Right lobe of liver (tissue), 6 donors: ENCODE measurements at regions not wholly inside any gene's neighbourhood (a gene's known extent, or its start where the extent isn't known, plus 50 kb on each side); places are given as distances from the start of the nearest gene placed in this dataset.

Experiments
- ATAC-seq, 4 donors: fragments of 200-7000 bp; cut with Tn5 transposase; one replicate each; pipeline ENCODE4 v1.9.1; 2020; ENCODE audit warnings: mild to moderate bottlenecking in 4 of 4, moderate library complexity in 4 of 4
- DNase-seq, 3 donors: peaks; one replicate each; pipeline ENCODE4 v3.0.0-alpha.2; 2020
- H3K27ac ChIP-seq, 3 donors: fragments of 200-600 bp; one replicate each; pipeline ENCODE4 v1.8.0; 2022
- H3K27me3 ChIP-seq, 2 donors: fragments of 200-600 bp; one replicate each; pipeline ENCODE4 v1.8.0; 2022
- H3K36me3 ChIP-seq, 4 donors: fragments of 200-600 bp; sonication (generic) in 1 of 4; one replicate each; pipeline versions ENCODE4 v1.5.1 to v1.8.0; 2017 to 2022; ENCODE audit warnings: control low read depth in 1 of 4
- H3K4me1 ChIP-seq, 4 donors: fragments of 200-600 bp; sonication (generic) in 1 of 4; one replicate each; pipeline versions ENCODE4 v1.5.1 to v1.8.0; 2017 to 2022; ENCODE audit warnings: control low read depth in 1 of 4
- H3K4me3 ChIP-seq, 3 donors: fragments of 200-600 bp; one replicate each; pipeline ENCODE4 v1.8.0; 2022
- H3K9me3 ChIP-seq, 4 donors: fragments of 200-600 bp; sonication (generic) in 1 of 4; one replicate each; pipeline versions ENCODE4 v1.5.1 to v1.8.0; 2017 to 2022; ENCODE audit warnings: control low read depth in 1 of 4
- POLR2A ChIP-seq: fragments of 450-650 bp; IDR thresholded peaks from one replicate; pipeline ENCODE4 v1.6.1; 2017; ENCODE audit warnings: antibody characterized with exemption, mild to moderate bottlenecking
- WGBS: methylation state at CpG from one replicate; pipeline ENCODE4 v1.1.6; 2018; ENCODE audit warnings: low coverage, low lambda C conversion rate; ENCODE audit not compliant: insufficient coverage; ENCODE audit errors: missing lambda C conversion rate; 5-methylcytosine and 5-hydroxymethylcytosine counted together
- intact Hi-C, 2 donors: fragments of 100-400 bp; cut with DNase I; formaldehyde crosslinking; loops; one replicate each; pipeline versions ENCODE4 v1.11.2 to v1.14.1; 2022
- TF ChIP-seq, protein P1 (sequence below), 4 donors: fragments of 200-600 bp in 3 of 4; fragments of 450-650 bp in 1 of 4; IDR thresholded peaks; one replicate each; pipeline versions ENCODE4 v1.5.1 to v1.8.0; 2016 to 2022; ENCODE audit warnings: antibody characterized with exemption in 4 of 4, mild to moderate bottlenecking in 2 of 4
- donor health status: DM: no; HTN: yes; CAD: no.
- donor health status: DM: no; HTN: no; CAD: no.
- donor health status: DM: no; HTN: no; CAD: no.
- donor health status: DM: no; HTN: yes; CAD: no.
- donor health status: DM: no; HTN: yes; CAD: no.

GRCh38 chr13:69623973-69624372 lies 483.7 kb upstream of the ATXN8OS start:
- H3K27ac ChIP-seq: no peak overlapping the region
- H3K4me3 ChIP-seq: no peak overlapping the region
- intact Hi-C loops: no loop called here
- H3K4me1 ChIP-seq: peaks cover 0 to 13% (median 3%) of the 10 kb centered on the region in 4 donors
- no peak for DNase-seq
- TF ChIP-seq, protein P1, sequence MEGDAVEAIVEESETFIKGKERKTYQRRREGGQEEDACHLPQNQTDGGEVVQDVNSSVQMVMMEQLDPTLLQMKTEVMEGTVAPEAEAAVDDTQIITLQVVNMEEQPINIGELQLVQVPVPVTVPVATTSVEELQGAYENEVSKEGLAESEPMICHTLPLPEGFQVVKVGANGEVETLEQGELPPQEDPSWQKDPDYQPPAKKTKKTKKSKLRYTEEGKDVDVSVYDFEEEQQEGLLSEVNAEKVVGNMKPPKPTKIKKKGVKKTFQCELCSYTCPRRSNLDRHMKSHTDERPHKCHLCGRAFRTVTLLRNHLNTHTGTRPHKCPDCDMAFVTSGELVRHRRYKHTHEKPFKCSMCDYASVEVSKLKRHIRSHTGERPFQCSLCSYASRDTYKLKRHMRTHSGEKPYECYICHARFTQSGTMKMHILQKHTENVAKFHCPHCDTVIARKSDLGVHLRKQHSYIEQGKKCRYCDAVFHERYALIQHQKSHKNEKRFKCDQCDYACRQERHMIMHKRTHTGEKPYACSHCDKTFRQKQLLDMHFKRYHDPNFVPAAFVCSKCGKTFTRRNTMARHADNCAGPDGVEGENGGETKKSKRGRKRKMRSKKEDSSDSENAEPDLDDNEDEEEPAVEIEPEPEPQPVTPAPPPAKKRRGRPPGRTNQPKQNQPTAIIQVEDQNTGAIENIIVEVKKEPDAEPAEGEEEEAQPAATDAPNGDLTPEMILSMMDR (IDR thresholded peaks at IDR 0.05): no peak
- no peak for TF ChIP-seq POLR2A
- no peaks in the 10 kb centered on the region for H3K36me3 ChIP-seq
- H3K27me3 ChIP-seq: no peaks in the 10 kb centered on the region
- no peaks in the 10 kb centered on the region for H3K9me3 ChIP-seq
- no peak for ATAC-seq

GRCh38 chr13:69619651-69620050 lies 488.0 kb upstream of the ATXN8OS start:
- whole genome bisulfite sequencing: 30% methylated on average over 2 of the region's 2 CpGs
- H3K27ac ChIP-seq: peak overlapping the region in 1 of 3 donors; percentile 83
- no peak for ATAC-seq

GRCh38 chr13:69618838-69619237 lies 488.8 kb upstream of the ATXN8OS start:
- Histone ChIP-seq H3K36me3 (no peaks in the 10 kb centered on the region), H3K4me1 (peaks cover 0 to 38% (median 10%) of the 10 kb centered on the region in 4 donors), H3K9me3 (no peaks in the 10 kb centered on the region), H3K27me3 (no peaks in the 10 kb centered on the region), H3K27ac (peak overlapping the region in 1 of 3 donors; percentile 83), H3K4me3 (no peak overlapping the region)
- ATAC-seq: peak; percentile 72 to 82 (median 76)
- no peak for DNase-seq
- intact Hi-C loops: no loop called here
- TF ChIP-seq, protein P1 (IDR thresholded peaks at IDR 0.05): no peak
- WGBS: 31% methylated on average over 1 of the region's 1 CpG

More at GRCh38 chr13:69619651-69620050, 488.0 kb upstream of the ATXN8OS start:
- TF ChIP-seq, protein P1 (IDR thresholded peaks at IDR 0.05): no peak
- no peak for TF ChIP-seq POLR2A
- Histone ChIP-seq H3K9me3 (no peaks in the 10 kb centered on the region), H3K4me1 (peaks cover 0 to 38% (median 10%) of the 10 kb centered on the region in 4 donors), H3K36me3 (no peaks in the 10 kb centered on the region), H3K27me3 (no peaks in the 10 kb centered on the region), H3K4me3 (no peak overlapping the region)
- no peak for DNase-seq
- intact Hi-C loops: no loop called here

GRCh38 chr13:69618393-69618792 lies 489.2 kb upstream of the ATXN8OS start:
- TF ChIP-seq, protein P1 (IDR thresholded peaks at IDR 0.05): no peak
- no peak for TF ChIP-seq POLR2A
- H3K27me3 ChIP-seq: no peaks in the 10 kb centered on the region
- H3K4me1 ChIP-seq: peaks cover 0 to 38% (median 10%) of the 10 kb centered on the region in 4 donors
- 40% methylated on average over 4 of the region's 4 CpGs for WGBS
- intact Hi-C loops: no loop called here
- H3K27ac ChIP-seq: peak overlapping the region in 2 of 3 donors; percentile 63 to 83
- DNase-seq (no peak), ATAC-seq (peak; percentile 80 to 88 (median 83))
- no peak overlapping the region for H3K4me3 ChIP-seq
- no peaks in the 10 kb centered on the region for H3K9me3 ChIP-seq
- H3K36me3 ChIP-seq: no peaks in the 10 kb centered on the region

DNA sequence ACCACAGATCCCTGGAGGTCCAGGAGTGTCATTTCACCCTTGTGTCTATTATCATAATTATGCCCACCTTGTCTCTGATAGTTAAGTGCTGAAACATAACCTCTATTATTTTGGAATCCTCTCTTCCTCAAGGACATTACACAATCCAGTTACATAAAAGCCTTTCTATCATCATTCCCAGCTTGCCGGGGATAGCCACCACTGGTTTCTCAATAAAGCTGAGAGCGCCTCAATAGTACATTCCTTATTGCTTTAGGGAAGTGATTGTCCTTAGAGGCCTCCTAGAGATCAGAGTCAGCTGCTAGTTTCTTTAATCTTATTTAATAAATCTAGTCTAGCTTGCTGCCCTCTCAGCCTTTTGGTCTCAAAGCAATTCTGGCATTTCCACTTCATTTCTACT lies 490.0 kb upstream of the ATXN8OS start:
- DNase-seq (no peak), ATAC-seq (peak; percentile 46 to 68 (median 58))
- intact Hi-C loops: no loop called here
- H3K4me3 ChIP-seq: no peak overlapping the region
- H3K27ac ChIP-seq: peak overlapping the region in 2 of 3 donors; percentile 63 to 83
- no peaks in the 10 kb centered on the region for H3K27me3 ChIP-seq
- peaks cover 0 to 38% (median 10%) of the 10 kb centered on the region in 4 donors for H3K4me1 ChIP-seq
- H3K36me3 ChIP-seq: no peaks in the 10 kb centered on the region
- whole genome bisulfite sequencing: 60% methylated on average over 2 of the region's 2 CpGs
- TF ChIP-seq POLR2A: no peak
- TF ChIP-seq, protein P1 (IDR thresholded peaks at IDR 0.05): no peak
- no peaks in the 10 kb centered on the region for H3K9me3 ChIP-seq
